ENCODE measurements at regions not wholly inside any gene's neighbourhood (a gene's known extent, or its start where the extent isn't known, plus 50 kb on each side); places are given as distances from the start of the nearest gene placed in this dataset.
A peak's percentile ranks its signal among the peaks of the same experiment; 100 is the strongest.
"Not testable (repeated sequence)": the region's sequence is repeated elsewhere in the genome, so short reads cannot be mapped to it uniquely, and the experiment has no call there.

DNA sequence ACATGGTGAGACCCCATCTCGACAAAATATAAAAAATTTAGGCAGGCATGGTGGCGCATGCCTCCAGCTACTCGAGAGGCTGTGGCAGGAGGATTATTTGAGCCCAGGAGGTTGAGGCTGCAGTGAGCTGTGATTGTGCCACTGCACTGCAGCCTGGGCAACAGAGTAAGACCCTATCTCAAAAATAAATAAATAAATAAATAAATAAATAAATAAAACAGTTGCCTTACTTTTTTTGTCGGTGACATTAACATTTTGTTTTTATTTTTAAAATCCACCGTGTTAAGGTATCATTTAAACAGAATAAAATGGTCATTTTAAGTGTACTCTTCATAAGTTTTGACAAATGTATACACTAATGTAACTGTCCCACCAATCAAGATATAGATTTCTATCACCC lies 57.0 kb downstream of the RASL11A start:
- DNase-seq: no peak

DNA sequence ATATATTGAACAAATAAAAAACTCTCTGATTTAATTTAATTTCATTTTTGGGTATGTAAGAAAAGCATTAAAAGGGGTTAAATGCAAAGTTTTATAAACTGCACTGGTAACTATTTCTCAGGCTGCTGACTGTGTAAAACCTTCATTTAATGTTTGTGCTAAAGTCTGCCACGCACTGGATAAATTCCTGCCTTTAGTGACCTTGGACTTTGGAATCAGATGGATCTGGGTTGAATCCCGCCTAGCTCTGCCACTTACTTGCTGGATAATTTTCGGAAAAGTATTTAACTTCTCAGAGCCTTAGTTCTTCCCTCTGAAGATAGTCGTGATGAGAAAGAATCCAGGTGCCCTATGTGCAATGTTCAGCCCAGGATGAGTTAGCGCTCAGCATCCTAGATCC lies 58.6 kb downstream of the RASL11A start:
- DNase-seq: no peak

- DNase-seq: no peak
Observed at GRCh38 chr13:27334774-27335435, 64.3 kb downstream of the RASL11A start.

GRCh38 chr13:27336014-27336673 lies 65.5 kb downstream of the RASL11A start:
- DNase-seq: no peak

- no peak for DNase-seq
Observed at GRCh38 chr13:27338207-27338606, 67.6 kb downstream of the RASL11A start.

- DNase-seq: no peak
Observed at GRCh38 chr13:27338816-27339215, 68.2 kb downstream of the RASL11A start.

DNA sequence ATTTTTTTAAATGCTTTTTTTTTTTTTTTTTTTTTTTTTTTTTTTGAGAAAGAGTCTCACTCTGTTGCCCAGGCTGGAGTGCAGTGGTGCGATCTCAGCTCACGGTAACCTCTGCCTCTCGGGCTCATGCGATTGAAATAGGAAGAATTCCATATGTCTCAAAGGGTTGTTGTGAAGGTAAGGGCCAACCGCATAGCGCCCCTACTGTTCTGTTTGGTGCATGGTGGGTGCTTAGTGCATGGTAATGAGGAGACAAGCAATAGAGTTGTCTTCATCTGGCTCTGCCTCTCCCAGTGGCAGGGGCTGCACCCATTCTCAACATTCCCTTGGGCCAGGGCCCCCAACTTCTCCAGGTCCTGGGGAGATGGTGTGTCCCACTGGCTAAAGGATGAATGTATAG lies 68.7 kb downstream of the RASL11A start:
- DNase-seq: peak; percentile 71

DNA sequence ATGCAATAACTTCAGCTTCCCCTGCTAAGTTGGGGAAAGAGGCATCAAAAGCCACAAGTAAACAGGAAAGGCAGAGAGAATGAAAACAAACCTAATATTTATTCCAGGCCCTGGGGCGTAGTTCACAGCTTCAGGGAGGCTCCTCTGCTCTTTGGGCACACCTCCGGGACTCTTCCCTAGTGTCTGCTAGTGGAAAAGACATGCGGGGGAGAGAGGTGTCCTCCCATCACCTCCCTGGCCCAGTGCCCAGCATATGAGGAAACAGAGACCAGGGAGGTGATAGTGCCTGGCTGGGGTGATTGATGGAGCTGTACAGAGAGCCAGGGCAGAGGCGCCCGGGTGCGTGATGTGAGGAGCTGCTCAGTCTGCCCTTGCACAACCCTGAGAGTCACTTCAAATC lies 71.0 kb downstream of the RASL11A start:
- no peak for DNase-seq

DNA sequence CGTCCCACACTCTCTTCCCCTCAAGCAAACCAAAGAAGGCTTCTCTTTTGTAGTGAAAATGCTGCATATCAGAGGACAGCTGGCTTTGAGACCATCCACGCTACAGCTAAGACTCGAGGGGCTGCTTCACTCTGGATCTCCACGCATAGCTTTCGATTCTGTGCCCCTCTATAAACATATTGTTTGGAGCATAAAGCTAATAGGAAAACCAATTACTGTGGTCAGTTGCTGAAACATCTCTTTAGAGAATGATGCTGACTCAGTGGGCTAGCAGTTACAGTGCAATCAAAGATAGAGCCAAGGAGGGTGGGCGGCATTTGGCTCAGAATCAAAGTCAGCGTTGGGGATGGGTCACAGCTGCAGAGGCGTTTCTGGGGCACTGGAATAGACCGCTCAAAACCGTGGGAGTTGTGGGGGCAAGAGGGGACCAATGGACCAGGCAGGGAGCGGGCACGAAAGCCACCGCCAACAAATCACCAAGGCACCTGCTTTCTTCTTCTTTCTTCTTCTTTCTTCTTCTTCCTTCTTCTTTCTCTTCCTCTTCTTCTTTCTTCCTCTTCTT lies 76.7 kb downstream of the RASL11A start:
- no peak for DNase-seq

GRCh38 chr13:27348461-27348860 lies 76.0 kb upstream of the GTF3A start:
- DNase-seq: no peak

DNA sequence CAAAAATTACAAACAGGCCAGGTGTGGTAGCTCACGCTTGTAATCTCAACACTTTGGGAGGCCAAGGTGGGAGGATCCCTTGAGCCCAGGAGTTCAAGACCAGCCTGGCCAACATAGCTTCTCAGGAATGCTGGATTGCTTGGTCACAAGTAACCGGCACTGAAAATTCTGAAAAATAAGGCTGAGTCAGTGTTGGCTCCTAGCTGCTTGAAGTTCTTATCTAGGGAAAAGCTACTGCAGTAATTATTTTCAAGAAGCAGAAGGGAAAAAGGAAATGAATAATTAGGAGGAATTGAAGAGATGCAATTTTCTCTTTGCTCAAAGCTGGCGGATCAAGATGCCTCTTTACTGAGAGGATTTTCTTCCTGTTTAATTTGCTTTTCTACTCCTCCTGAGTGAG lies 75.0 kb upstream of the GTF3A start:
- no peak for DNase-seq

DNA sequence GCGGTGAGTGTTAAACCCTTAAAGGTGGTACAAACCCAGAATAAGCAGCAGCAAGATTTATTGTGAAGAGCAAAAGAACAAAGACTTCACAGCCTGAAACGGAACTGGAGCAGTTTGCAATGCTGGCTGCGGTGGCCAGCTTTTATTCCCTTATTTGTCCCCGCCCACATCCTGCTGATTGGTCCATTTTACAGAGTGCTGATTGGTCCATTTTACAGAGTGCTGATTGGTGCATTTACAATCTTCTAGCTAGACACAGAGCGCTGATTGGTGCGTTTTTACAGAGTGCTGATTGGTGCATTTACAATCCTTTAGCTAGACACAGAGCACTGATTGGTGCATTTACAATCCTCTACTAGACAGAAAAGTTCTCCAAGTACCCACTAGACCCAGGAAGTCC lies 73.6 kb upstream of the GTF3A start:
- DNase-seq: not testable (repeated sequence)

DNA sequence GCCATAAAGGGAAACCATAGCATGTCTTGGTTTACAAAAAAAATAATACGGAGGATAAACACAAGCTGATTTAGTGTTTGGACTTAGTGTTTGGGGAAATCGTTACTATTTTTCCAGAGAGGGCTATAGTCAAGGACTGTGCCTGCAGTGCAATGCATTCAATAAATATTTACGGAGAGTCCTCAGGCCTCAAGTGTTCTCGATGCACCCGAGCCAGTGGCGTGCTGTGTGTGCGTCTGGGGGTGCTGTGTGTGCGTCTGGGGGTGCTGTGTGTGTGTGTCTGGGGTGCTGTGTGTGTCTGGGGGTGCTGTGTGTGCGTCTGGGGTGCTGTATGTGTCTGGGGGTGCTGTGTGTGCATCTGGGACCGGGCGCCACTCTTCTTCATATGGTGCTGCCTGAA lies 71.7 kb upstream of the GTF3A start:
- no peak for DNase-seq

GRCh38 chr13:27353166-27353583 lies 71.2 kb upstream of the GTF3A start:
- DNase-seq: no peak

DNA sequence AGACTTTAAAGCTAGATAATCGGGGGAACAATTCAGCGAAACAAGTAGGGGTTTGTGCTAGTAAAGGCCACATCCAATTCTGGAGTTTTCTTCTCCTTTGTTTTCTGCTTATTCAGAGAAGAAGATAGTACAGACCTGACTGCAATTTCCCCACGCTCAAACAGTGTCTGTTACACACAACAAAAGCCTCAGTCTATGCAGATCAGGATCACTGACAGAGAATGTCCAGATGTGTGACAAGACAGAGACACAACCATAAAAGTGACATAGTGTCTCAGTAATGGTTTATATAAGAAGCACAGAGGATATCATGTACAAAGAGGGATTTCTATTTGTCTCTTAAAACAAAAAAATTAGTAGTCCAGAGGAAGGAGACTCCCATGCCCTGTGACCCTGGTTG lies 70.7 kb upstream of the GTF3A start:
- no peak for DNase-seq

DNA sequence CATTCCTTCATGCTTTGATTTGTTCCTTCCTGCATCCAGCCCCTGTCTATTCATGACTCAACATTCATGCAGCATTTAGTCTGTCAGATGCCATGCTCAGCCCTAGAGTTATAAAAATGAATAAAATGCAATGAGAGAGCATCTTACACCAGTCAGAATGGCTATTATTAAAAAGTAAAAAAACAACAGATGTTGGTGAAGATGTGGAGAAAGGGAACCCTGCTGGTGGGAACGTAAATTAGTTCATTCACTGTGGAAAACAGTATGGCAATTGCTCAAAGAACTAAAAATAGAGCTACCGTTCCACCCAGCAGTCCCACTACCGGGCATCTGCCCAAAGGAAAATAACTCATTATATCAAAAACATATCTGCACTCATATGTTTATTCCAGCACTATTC lies 70.0 kb upstream of the GTF3A start:
- DNase-seq: no peak

DNA sequence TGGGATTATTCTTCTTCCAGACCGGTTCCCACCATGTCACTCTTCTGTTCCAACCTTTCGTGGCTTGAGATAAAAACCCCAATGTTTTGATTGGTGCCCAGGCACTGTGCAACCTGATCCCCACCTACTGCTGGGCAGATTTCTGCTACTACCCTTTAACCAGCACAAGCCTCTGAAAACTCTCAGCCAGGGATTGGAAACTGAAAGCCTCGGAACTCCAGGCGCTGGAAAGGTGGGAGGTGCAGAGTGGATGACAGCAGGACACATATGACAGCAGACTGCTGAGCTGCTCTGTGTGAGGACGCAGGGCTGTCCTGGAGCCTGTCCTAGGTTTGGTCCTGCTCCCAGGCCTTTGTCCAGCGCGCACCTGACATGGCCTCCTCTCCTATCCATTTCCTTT lies 68.5 kb upstream of the GTF3A start:
- DNase-seq: no peak

- DNase-seq: no peak
Observed at GRCh38 chr13:27358420-27358819, 66.0 kb upstream of the GTF3A start.

DNA sequence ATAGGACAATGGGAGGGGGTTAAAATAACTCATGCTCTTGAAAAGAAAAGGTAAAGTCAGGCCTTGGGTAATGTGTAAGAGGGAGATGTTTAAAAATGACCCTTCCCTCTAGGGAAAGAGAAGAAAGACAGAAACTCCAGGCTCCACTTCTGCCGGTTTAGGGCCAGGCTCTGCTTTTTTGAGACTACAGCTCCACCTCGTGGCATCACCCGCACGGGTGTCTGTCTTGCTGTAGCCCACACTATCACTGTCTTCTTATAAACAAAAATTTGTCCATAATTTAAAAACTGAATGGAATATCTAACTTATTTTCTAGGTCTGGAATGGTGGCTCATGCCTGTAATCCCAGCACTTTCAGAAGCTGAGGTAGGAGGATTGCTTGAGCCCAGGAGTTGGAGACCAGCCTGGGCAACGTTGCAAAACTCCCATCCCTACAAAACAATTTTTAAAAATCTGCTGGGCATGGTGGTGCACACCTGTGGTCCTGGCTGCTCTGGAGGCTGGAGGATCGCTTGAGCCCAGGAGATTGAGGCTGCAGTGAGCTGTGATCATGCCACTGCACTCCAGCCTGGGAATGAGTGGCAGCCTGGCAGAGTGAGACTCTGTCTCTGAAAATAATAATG lies 65.1 kb upstream of the GTF3A start:
- DNase-seq: peak; percentile 82

- DNase-seq: no peak
Observed at GRCh38 chr13:27360562-27360961, 63.9 kb upstream of the GTF3A start.

DNA sequence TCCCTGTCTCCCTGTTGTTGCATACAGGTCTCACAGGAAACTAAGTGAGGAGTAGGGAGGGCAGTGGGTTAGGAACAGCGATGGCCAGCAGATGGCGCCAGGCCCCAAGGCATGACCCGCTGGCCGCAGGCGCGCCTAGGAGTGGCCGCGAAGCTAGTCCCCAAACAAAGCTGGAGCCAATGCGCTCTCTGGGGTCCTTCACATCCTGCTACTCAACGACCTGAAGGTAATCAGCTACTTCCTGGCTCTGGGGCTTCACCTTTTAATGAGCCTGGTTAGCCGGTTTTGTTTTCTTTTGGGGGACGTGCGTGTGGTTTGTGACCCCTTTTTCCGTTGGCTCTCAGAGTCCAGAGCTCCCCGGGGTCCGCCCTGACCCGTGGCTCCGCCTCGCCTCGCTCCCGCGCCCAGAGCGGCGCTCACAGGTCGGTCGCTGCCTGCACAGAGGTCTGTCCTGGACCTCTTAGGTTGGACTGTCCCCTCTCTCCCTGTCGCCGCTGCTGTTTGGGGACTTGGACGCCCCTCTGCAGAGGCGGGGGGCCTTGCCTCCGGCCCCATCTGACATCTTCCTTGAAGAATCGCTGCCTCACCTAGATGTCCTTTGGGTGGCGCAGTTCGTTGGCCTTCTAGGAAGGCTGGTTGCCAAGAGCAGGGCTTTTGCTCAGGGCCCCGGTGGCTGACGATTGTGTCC lies 62.2 kb upstream of the GTF3A start:
- peak; percentile 91 for DNase-seq

DNA sequence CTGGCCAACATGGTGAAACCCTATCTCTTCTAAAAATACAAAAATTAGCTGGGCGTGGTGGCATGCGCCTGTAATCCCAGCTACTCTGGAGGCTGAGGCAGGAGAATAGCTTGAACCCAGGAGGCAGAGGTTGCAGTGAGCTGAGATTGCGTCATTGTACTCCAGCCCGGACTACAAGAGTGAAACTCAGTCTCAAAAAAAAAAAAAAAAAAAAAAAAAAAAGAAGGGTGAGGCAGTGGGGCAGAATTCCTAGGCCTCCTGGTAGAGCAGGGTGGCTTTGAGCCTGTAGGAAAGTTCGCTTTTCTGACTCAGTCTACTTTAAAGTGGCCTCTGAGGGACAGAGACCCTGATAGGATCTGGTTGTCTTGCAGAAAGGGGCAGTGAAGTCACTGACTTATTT lies 60.8 kb upstream of the GTF3A start:
- not testable (repeated sequence) for DNase-seq

DNA sequence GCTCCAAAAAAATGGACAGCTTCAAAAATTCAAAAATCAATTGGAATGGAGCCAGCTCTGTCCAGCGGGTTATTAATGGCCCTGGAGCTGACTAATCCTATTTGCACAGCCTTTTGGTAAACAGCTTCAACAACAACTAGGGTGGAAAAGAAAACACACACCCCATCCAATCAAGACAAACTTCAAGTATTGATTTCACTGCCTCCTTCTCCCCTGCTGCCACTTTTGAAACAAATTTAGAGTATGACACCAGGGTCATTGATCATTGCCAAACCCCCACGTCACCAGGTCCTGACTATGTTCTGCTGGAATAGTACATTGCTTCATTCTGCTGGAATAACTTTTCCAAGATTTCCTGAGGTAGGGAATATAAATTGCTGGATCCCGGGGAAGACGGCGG lies 56.8 kb upstream of the GTF3A start:
- no peak for DNase-seq

Measured in activated CD8-positive, alpha-beta memory T cell treated with anti-CD3 and anti-CD28 coated beads for 24 hours (primary cell).